Heart right ventricle (tissue), 16 donors: ENCODE measurements at regions not wholly inside any gene's neighbourhood (a gene's known extent, or its start where the extent isn't known, plus 50 kb on each side); places are given as distances from the start of the nearest gene placed in this dataset.

Source experiments
- ATAC-seq, 8 donors: fragments of 200-7000 bp; cut with Tn5 transposase; one replicate each; pipeline ENCODE4 v1.9.1; 2020; ENCODE audit warnings: mild to moderate bottlenecking in 8 of 8, moderate library complexity in 8 of 8, moderate number of reproducible peaks in 1 of 8
- DNase-seq, 2 donors: peaks; one replicate each; pipeline ENCODE4 v3.0.0-alpha.2; 2020
- H3K27ac ChIP-seq, 10 donors: fragments of 200-600 bp; sonication (generic) in 2 of 10; one replicate each; pipeline versions ENCODE4 v1.5.0 to v1.8.0; 2020 to 2022; ENCODE audit warnings: mild to moderate bottlenecking in 3 of 10
- H3K27me3 ChIP-seq, 7 donors: fragments of 200-600 bp; one replicate each; pipeline ENCODE4 v1.8.0; 2021 to 2022; ENCODE audit warnings: mild to moderate bottlenecking in 2 of 7
- H3K36me3 ChIP-seq, 9 donors: fragments of 200-600 bp; sonication (generic) in 1 of 9; one replicate each; pipeline versions ENCODE4 v1.5.0 to v1.8.0; 2020 to 2022; ENCODE audit warnings: mild to moderate bottlenecking in 2 of 9
- H3K4me1 ChIP-seq, 9 donors: fragments of 200-600 bp; sonication (generic) in 1 of 9; one replicate each; pipeline versions ENCODE4 v1.5.0 to v1.8.0; 2020 to 2022; ENCODE audit warnings: mild to moderate bottlenecking in 4 of 9
- H3K4me3 ChIP-seq, 10 donors: fragments of 200-600 bp; sonication (generic) in 2 of 10; one replicate each; pipeline versions ENCODE4 v1.5.0 to v1.8.0; 2020 to 2022; ENCODE audit warnings: mild to moderate bottlenecking in 7 of 10, moderate library complexity in 2 of 10
- H3K9me3 ChIP-seq, 11 donors: fragments of 200-600 bp in 10 of 11; sonication (generic) in 2 of 11; one replicate each; pipeline versions ENCODE4 v1.5.0 to v1.8.0; 2013 to 2022; ENCODE audit warnings: mild to moderate bottlenecking in 2 of 11, control low read depth in 1 of 11, moderate library complexity in 1 of 11
- CTCF ChIP-seq, 9 donors: fragments of 200-600 bp; sonication (generic) in 2 of 9; IDR thresholded peaks; one replicate each; pipeline versions ENCODE4 v1.5.0 to v1.8.0; 2021 to 2022; ENCODE audit warnings: antibody characterized with exemption in 9 of 9, mild to moderate bottlenecking in 5 of 9, moderate library complexity in 1 of 9
- WGBS, 2 donors: extraction: QIAGEN DNeasy Blood & Tissue Kit; methylation state at CpG; one replicate each; pipeline ENCODE4 v1.1.7; 2013; ENCODE audit warnings: inconsistent platforms in 1 of 2; 5-methylcytosine and 5-hydroxymethylcytosine counted together
- intact Hi-C, 10 donors: fragments of 100-400 bp; cut with DNase I; formaldehyde crosslinking; loops; one replicate each; pipeline versions ENCODE4 v1.11.1 to v1.14.2; 2022
- donor health status: Arrhythmogenic right ventricular cardiomyopathy.
- donor health status: ischemic (EF 13 %, LVEDD 7.1; RV severe dilation, severe dysfunction).
- donor health status: healthy with polysubstance abuse.
- donor health status: DM: no; HTN: yes; CAD: no.
- donor health status: DM: no; HTN: no; CAD: no.
- donor health status: ischemic (EF 25% LVEDD 6.9; RV normal size, moderate dysfunction).
- donor health status: ischemic (EF 25% LVEDD 5.7; RV mildly dilated, moderate dysfunction).
- donor health status: healthy.
- donor health status: DM: yes; HTN: yes; CAD: no.
- donor health status: Ischemic cardiomyopathy.
- donor health status: ischemic (EF 35%, LVEDD 5.7; RV mildly dilated, moderate dysfunction).
- donor health status: nonischemic (EF 11% LVEDD 7.7; RV severe dilation, severe dysfunction).
- donor health status: DM: yes; HTN: yes; CAD: no.
- donor health status: PGD.
- donor health status: ischemic (EF 29% LVEDD 5.4; RV normal size, mild dysfunction).
- donor health status: nonischemic (EF 23%, LVEDD 6.1; RV moderate dilation, normal function).

DNA sequence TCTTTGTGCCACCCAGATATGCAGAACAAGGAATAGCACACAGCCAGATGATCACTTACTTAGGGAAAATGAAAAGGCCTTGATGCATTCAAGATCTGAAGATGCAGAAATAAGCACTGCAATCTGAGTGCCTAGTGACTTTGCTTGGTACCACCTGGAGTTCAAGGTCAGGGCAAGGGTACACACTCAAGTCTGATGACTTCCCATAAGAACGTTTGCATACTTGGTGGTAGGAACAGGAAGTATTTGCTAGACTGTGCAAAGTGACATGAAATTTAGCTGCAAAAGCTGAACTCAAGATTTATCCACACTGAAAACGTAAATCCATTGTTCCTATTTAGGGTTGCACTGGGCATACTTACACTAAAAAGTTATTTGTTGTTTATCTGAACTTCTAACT is 177.1 kb downstream of the PIK3R1 start:
- DNase-seq: no peak
- intact Hi-C loops: no loop called here
- H3K36me3 ChIP-seq: no peaks in the 10 kb centered on the region
- no peak overlapping the region for H3K27ac ChIP-seq
- H3K4me1 ChIP-seq: peaks cover 0 to 9% (median 0%) of the 10 kb centered on the region in 9 donors
- no peak for ATAC-seq
- no peak overlapping the region for H3K4me3 ChIP-seq
- WGBS, 2 donors: 43 to 50% methylated on average over 2 of the region's 2 CpGs
- H3K9me3 ChIP-seq: peaks cover 0 to 8% (median 0%) of the 10 kb centered on the region in 11 donors
- no peaks in the 10 kb centered on the region for H3K27me3 ChIP-seq
- no peak for TF ChIP-seq CTCF (IDR thresholded peaks at IDR 0.05)

DNA sequence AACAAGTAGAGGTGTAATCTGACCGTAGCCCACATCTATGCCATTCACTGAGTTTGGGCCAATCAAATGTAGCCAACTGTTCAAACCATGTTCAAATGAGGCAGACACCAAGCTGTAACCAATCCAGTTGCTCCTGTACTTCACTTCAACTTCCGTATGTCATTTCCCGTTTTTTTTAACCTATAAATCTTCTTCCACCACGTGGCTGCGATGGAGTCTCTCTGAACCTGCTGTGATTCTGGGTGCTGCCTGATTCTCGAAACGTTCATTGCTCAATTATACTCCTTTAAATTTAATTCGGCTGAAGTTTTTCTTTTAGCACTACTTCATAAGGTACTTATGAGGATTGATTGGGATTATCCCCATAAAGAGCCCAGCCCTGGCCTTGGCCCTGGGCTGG is 179.7 kb downstream of the PIK3R1 start:
- H3K27me3 ChIP-seq: no peaks in the 10 kb centered on the region
- intact Hi-C loops: no loop called here
- no peak overlapping the region for H3K4me3 ChIP-seq
- no peak for DNase-seq
- ATAC-seq: no peak
- no peak overlapping the region for H3K27ac ChIP-seq
- 92 to 96% methylated on average over 8 of the region's 8 CpGs for WGBS, 2 donors
- no peaks in the 10 kb centered on the region for H3K36me3 ChIP-seq
- peaks cover 0 to 9% (median 0%) of the 10 kb centered on the region in 9 donors for H3K4me1 ChIP-seq
- peaks cover 0 to 15% (median 0%) of the 10 kb centered on the region in 11 donors for H3K9me3 ChIP-seq
- no peak for TF ChIP-seq CTCF (IDR thresholded peaks at IDR 0.05)

GRCh38 chr5:68395926-68396511 is 180.5 kb downstream of the PIK3R1 start:
- intact Hi-C loops: no loop called here
- no peak for ATAC-seq
- Histone ChIP-seq H3K27me3 (no peaks in the 10 kb centered on the region), H3K4me1 (peaks cover 0 to 9% (median 0%) of the 10 kb centered on the region in 9 donors), H3K27ac (no peak overlapping the region), H3K4me3 (no peak overlapping the region), H3K9me3 (peaks cover 0 to 15% (median 0%) of the 10 kb centered on the region in 11 donors), H3K36me3 (no peaks in the 10 kb centered on the region)
- no peak for TF ChIP-seq CTCF (IDR thresholded peaks at IDR 0.05)
- 72 to 82% methylated on average over 2 of the region's 2 CpGs for WGBS, 2 donors
- DNase-seq: no peak

- Histone ChIP-seq H3K36me3 (no peaks in the 10 kb centered on the region), H3K27ac (no peak overlapping the region), H3K9me3 (peaks cover 0 to 15% (median 0%) of the 10 kb centered on the region in 11 donors), H3K27me3 (no peaks in the 10 kb centered on the region), H3K4me1 (peaks cover 0 to 9% (median 0%) of the 10 kb centered on the region in 9 donors), H3K4me3 (no peak overlapping the region)
- ATAC-seq (no peak), DNase-seq (no peak)
- no peak for TF ChIP-seq CTCF (IDR thresholded peaks at IDR 0.05)
- 83 to 94% methylated on average over 4 of the region's 4 CpGs for WGBS, 2 donors
- intact Hi-C loops: no loop called here
Measured at GRCh38 chr5:68396722-68397121, 181.2 kb downstream of the PIK3R1 start.
